A549 (cell line): ENCODE measurements at regions not wholly inside any gene's neighbourhood (a gene's known extent, or its start where the extent isn't known, plus 50 kb on each side); places are given as distances from the start of the nearest gene placed in this dataset.

Source experiments
- ATAC-seq, 2 experiments: fragments of 200-7000 bp in 1 of 2; fragments of >200 bp in 1 of 2; cut with Nextera tagmentation in 1 of 2; cut with Tn5 transposase in 1 of 2; 3 replicates each; pipeline versions ENCODE4 v1.8.0 to v1.9.1; 2018 to 2020; ENCODE audit warnings: mild to moderate bottlenecking in 1 of 2, moderate library complexity in 1 of 2
- CTCF ChIA-PET: fragments of 300-600 bp; sonication (Branson Sonifier 250); formaldehyde crosslinking; extraction: SDS; loops from one replicate; lab custom pipeline; 2021; ENCODE audit warnings: antibody characterized with exemption, inconsistent platforms; lab: Yijun Ruan, JAX
- POLR2A ChIA-PET: fragments of 350-600 bp; formaldehyde crosslinking; extraction: SDS; loops from one replicate; lab custom pipeline; 2021; ENCODE audit warnings: antibody characterized with exemption, inconsistent platforms; lab: Yijun Ruan, JAX
- DNase-seq, 2 experiments: peaks; one replicate each; pipeline versions ENCODE4 v3.0.0 to v3.0.0-alpha.2; 2011 to 2016; ENCODE audit warnings: low read depth in 1 of 2, low spot score in 1 of 2
- FAIRE-seq: peaks from 2 replicates; lab custom pipeline; 2011; peaks lifted over from hg19 to GRCh38; lab: Jason Lieb, UNC
- H3K27ac ChIP-seq, 2 experiments: fragments of >200 bp; sonication (Bioruptor Twin); formaldehyde crosslinking; 3 replicates each; pipeline ENCODE4 v1.5.1; 2016 to 2017
- H3K4me1 ChIP-seq: fragments of >200 bp; sonication (Bioruptor Twin); formaldehyde crosslinking; 3 replicates; pipeline ENCODE4 v1.6.1; 2016
- H3K4me2 ChIP-seq: fragments of >200 bp; sonication (Bioruptor Twin); formaldehyde crosslinking; 3 replicates; pipeline ENCODE4 v1.6.1; 2016
- H3K4me3 ChIP-seq: fragments of >200 bp; sonication (Bioruptor Twin); formaldehyde crosslinking; 3 replicates; pipeline ENCODE4 v1.5.1; 2016
- H3K9me3 ChIP-seq: fragments of >200 bp; sonication (Bioruptor Twin); formaldehyde crosslinking; 3 replicates; pipeline ENCODE4 v1.6.1; 2016
- CEBPB ChIP-seq, 2 experiments: fragments of >200 bp in 1 of 2; sonication (Bioruptor Twin) in 1 of 2; formaldehyde crosslinking in 1 of 2; IDR thresholded peaks; 2 replicates each; pipeline ENCODE4 v1.6.1; 2012 to 2016
- EP300 ChIP-seq, 2 experiments: fragments of >200 bp; sonication (Bioruptor Twin); formaldehyde crosslinking; IDR thresholded peaks; 2 replicates in 1 of 2; 3 replicates in 1 of 2; pipeline ENCODE4 v1.6.1; 2016 to 2017
- ESRRA ChIP-seq: fragments of 150-350 bp; IDR thresholded peaks from 2 replicates; pipeline ENCODE4 v1.6.1; 2014; ENCODE audit warnings: mild to moderate bottlenecking, low read length, borderline replicate concordance
- FOSB ChIP-seq: fragments of 250-450 bp; sonication (Bioruptor Pico); IDR thresholded peaks from 2 replicates; pipeline ENCODE4 v1.5.0; 2020; ENCODE audit warnings: mild to moderate bottlenecking, moderate library complexity
- FOXS1 ChIP-seq: fragments of 250-450 bp; sonication (Bioruptor Pico); IDR thresholded peaks from 2 replicates; pipeline ENCODE4 v1.5.0; 2020; ENCODE audit warnings: mild to moderate bottlenecking, moderate library complexity
- HEYL ChIP-seq: fragments of 250-450 bp; sonication (Bioruptor Pico); IDR thresholded peaks from 2 replicates; pipeline ENCODE4 v1.8.0; 2021; ENCODE audit warnings: mild to moderate bottlenecking, moderate library complexity
- HOXB5 ChIP-seq: fragments of 250-450 bp; sonication (Bioruptor Pico); IDR thresholded peaks from 2 replicates; pipeline ENCODE4 v1.5.0; 2020; ENCODE audit warnings: mild to moderate bottlenecking, moderate library complexity
- NFE2L2 ChIP-seq: fragments of 150-350 bp; conservative IDR thresholded peaks from 2 replicates; pipeline ENCODE4 v1.6.1; 2014; ENCODE audit warnings: low read length
- NPAS2 ChIP-seq: fragments of 250-450 bp; sonication (Bioruptor Pico); IDR thresholded peaks from 2 replicates; pipeline ENCODE4 v1.8.0; 2022; ENCODE audit warnings: mild to moderate bottlenecking, moderate library complexity, borderline replicate concordance
- PBX3 ChIP-seq: IDR thresholded peaks from 2 replicates; pipeline ENCODE4 v1.6.1; 2012
- PHF8 ChIP-seq: fragments of 200-600 bp; sonication (generic); IDR thresholded peaks from 2 replicates; pipeline ENCODE4 v1.6.1; 2016; ENCODE audit warnings: low read depth, mild to moderate bottlenecking, antibody characterized with exemption, moderate library complexity, borderline replicate concordance
- POLR2A ChIP-seq: IDR thresholded peaks from 2 replicates; pipeline ENCODE4 v1.6.1; 2012; ENCODE audit warnings: mild to moderate bottlenecking, low read length
- POLR2AphosphoS2 ChIP-seq: conservative IDR thresholded peaks from 2 replicates; pipeline ENCODE4 v1.6.1; 2012; ENCODE audit warnings: low read length, improper control_type of control experiment, inconsistent platforms
- RAD21 ChIP-seq, 2 experiments: fragments of >200 bp in 1 of 2; sonication (Bioruptor Twin) in 1 of 2; formaldehyde crosslinking in 1 of 2; IDR thresholded peaks in 1 of 2; conservative IDR thresholded peaks in 1 of 2; 2 replicates in 1 of 2; 3 replicates in 1 of 2; pipeline ENCODE4 v1.6.1; 2012 to 2018; ENCODE audit warnings: inconsistent platforms in 1 of 2
- RARB ChIP-seq: fragments of 250-450 bp; sonication (Bioruptor Pico); IDR thresholded peaks from 2 replicates; pipeline ENCODE4 v1.8.0; 2021; ENCODE audit warnings: mild to moderate bottlenecking, moderate library complexity
- RNF2 ChIP-seq: fragments of 200-600 bp; sonication (generic); IDR thresholded peaks from 2 replicates; pipeline ENCODE4 v1.6.1; 2016; ENCODE audit warnings: low read depth, mild to moderate bottlenecking, antibody characterized with exemption, moderate library complexity, borderline replicate concordance
- TFCP2L1 ChIP-seq: fragments of 250-450 bp; sonication (Bioruptor Pico); IDR thresholded peaks from 2 replicates; pipeline ENCODE4 v1.5.0; 2021; ENCODE audit warnings: mild to moderate bottlenecking
- TP53 ChIP-seq: fragments of 250-450 bp; sonication (Bioruptor Pico); IDR thresholded peaks from 2 replicates; pipeline ENCODE4 v1.5.0; 2021; ENCODE audit warnings: mild to moderate bottlenecking, moderate library complexity
- ZFP36 ChIP-seq: fragments of 450-650 bp; IDR thresholded peaks from 2 replicates; pipeline ENCODE4 v1.6.1; 2014; ENCODE audit warnings: borderline replicate concordance; ENCODE audit not compliant: partially characterized antibody
- ZSCAN20 ChIP-seq: fragments of 250-450 bp; sonication (Bioruptor Pico); IDR thresholded peaks from 2 replicates; pipeline ENCODE4 v1.8.0; 2022; ENCODE audit warnings: mild to moderate bottlenecking, moderate library complexity
- WGBS: methylation state at CpG from one replicate; pipeline ENCODE4 v1.1.6; 2017; ENCODE audit errors: missing lambda C conversion rate; 5-methylcytosine and 5-hydroxymethylcytosine counted together
- TF ChIP-seq, protein P1 (sequence below): fragments of 200-600 bp; sonication (generic); IDR thresholded peaks from 2 replicates; pipeline ENCODE4 v1.6.1; 2016; ENCODE audit warnings: antibody characterized with exemption, mild to moderate bottlenecking, moderate library complexity

DNA sequence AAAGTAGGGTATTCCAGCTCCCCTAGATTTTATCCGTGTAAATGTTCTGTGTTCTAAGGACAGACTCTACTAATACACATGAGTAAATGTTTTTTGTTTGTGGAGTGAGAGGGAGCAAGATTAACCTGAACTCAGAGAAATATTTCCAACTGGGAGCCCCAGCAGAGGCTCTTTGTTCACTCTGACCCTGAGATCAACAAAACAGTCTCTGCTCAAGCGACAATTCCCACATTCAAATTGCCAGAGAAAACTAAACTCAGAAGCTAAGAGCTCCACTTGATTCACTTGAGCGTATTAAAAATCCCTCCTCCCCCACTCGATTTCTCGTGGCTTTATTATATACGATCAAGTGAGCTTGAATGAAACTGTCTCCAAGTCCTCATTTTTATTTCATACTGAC lies 413.9 kb upstream of the JARID2 start (continued):
- TF ChIP-seq RNF2 = no peak
- TF ChIP-seq NFE2L2 = no peak
- no peak for TF ChIP-seq ESRRA
- TF ChIP-seq HEYL = no peak

- Histone ChIP-seq H3K4me1 (no peaks in the 10 kb centered on the region), H3K4me2 (no peak overlapping the region), H3K4me3 (no peak overlapping the region), H3K9me3 (no peaks in the 10 kb centered on the region), H3K27ac (no peak overlapping the region)
- ChIA-PET POLR2A (no interaction called here), CTCF (no interaction called here)
- TF ChIP-seq CEBPB (IDR thresholded peaks at IDR 0.05) = no peak
- TF ChIP-seq TFCP2L1 (CRISPR knock-in tag) = no peak
- no peak for TF ChIP-seq FOXS1 (CRISPR knock-in tag)
- no peak for TF ChIP-seq TP53 (CRISPR knock-in tag)
- TF ChIP-seq HOXB5 (CRISPR knock-in tag) = no peak
- TF ChIP-seq POLR2A = no peak
- TF ChIP-seq NPAS2 (CRISPR knock-in tag) = no peak
- no peak for TF ChIP-seq POLR2AphosphoS2
- no peak for TF ChIP-seq FOSB (CRISPR knock-in tag)
- TF ChIP-seq RARB (CRISPR knock-in tag) = no peak
- TF ChIP-seq ZFP36 = no peak
- TF ChIP-seq PBX3 = no peak
- TF ChIP-seq EP300 (IDR thresholded peaks at IDR 0.05) = no peak
- no peak for TF ChIP-seq RNF2
- ATAC-seq (no peak), DNase-seq (no peak), FAIRE-seq (no peak)
- 48% methylated on average over 2 of the region's 2 CpGs for WGBS
Observed at GRCh38 chr6:14832427-14832826, 413.4 kb upstream of the JARID2 start.

DNA sequence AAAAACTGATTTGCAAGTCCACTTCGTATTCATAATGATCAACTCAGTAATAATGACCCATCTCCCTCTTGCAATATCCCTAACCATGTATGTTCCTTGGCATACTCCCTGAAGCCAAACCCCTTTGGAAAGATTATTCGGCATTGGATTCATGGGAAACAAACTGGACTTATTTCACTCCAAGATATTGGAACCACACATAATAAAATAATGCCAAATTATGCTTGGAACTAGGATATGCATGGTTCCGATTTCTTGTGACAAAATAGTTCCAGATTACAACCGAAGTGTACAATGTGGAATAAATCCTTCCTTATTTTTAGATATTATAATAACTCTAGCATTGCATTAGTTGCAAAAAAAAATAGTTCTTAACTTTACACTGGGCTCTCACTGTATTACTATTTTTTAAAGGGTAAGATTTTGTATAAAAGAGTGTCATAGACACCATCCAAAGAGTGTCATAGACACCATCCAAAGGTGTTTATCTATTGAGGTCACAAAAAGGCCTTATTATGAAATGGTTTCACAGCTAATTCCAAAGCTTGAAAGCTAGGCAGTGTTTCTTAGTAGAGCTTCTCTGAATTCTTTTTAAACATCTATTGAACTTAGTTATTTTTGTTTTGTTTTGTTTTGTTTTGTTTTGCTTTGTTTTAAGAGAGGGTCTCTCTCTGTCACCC lies 410.9 kb upstream of the JARID2 start:
- no peak for TF ChIP-seq PHF8
- TF ChIP-seq RAD21 (conservative IDR thresholded peaks at IDR 0.05 in 1 of 2, IDR thresholded peaks at IDR 0.05 in 1 of 2) = no peak
- no peak for TF ChIP-seq CEBPB (IDR thresholded peaks at IDR 0.05)
- no peak for TF ChIP-seq POLR2A
- TF ChIP-seq, protein P1, sequence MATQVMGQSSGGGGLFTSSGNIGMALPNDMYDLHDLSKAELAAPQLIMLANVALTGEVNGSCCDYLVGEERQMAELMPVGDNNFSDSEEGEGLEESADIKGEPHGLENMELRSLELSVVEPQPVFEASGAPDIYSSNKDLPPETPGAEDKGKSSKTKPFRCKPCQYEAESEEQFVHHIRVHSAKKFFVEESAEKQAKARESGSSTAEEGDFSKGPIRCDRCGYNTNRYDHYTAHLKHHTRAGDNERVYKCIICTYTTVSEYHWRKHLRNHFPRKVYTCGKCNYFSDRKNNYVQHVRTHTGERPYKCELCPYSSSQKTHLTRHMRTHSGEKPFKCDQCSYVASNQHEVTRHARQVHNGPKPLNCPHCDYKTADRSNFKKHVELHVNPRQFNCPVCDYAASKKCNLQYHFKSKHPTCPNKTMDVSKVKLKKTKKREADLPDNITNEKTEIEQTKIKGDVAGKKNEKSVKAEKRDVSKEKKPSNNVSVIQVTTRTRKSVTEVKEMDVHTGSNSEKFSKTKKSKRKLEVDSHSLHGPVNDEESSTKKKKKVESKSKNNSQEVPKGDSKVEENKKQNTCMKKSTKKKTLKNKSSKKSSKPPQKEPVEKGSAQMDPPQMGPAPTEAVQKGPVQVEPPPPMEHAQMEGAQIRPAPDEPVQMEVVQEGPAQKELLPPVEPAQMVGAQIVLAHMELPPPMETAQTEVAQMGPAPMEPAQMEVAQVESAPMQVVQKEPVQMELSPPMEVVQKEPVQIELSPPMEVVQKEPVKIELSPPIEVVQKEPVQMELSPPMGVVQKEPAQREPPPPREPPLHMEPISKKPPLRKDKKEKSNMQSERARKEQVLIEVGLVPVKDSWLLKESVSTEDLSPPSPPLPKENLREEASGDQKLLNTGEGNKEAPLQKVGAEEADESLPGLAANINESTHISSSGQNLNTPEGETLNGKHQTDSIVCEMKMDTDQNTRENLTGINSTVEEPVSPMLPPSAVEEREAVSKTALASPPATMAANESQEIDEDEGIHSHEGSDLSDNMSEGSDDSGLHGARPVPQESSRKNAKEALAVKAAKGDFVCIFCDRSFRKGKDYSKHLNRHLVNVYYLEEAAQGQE = no peak
- no peak for TF ChIP-seq ZSCAN20 (CRISPR knock-in tag)
- no peak overlapping the region for H3K27ac ChIP-seq
- no peak overlapping the region for H3K4me3 ChIP-seq
- H3K4me2 ChIP-seq = no peak overlapping the region
- no peaks in the 10 kb centered on the region for H3K4me1 ChIP-seq
- POLR2A ChIA-PET = no interaction called here
- DNase-seq (no peak), FAIRE-seq (no peak), ATAC-seq (no peak)
- CTCF ChIA-PET = no interaction called here
- WGBS = 67% methylated on average over 4 of the region's 4 CpGs
- no peaks in the 10 kb centered on the region for H3K9me3 ChIP-seq
